ENCODE measurements at regions not wholly inside any gene's neighbourhood (a gene's known extent, or its start where the extent isn't known, plus 50 kb on each side); places are given as distances from the start of the nearest gene placed in this dataset.

DNA sequence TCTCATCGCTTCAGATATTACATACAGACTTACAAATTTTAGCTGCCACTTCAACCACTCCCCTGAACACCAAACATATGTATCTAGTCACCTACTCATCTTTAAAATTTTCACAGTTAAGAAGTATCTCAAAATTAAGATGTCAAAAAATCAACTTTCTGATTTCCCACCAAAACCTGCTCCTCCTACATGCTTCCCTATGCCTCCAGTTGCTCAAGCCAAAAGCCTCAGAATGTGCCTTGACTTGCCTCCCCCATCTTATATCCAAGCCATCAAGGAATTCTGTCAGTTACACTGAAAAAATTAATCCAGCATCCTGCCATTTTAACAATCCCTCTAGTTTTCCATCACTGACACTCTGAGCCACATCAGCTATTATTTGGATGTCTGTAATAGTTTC lies 85.0 kb downstream of the SPRY2 start:
- DNase-seq (ENCODE audit: extremely low read depth, insufficient read length), result no peak
- Histone ChIP-seq H3K36me3 (ENCODE audit: control insufficient read depth, insufficient read depth, low read length) (no peaks in the 10 kb centered on the region), H3K4me3 (replicated peaks; ENCODE audit: low read depth, low read length) (no peak overlapping the region), H3K27me3 (replicated peaks; ENCODE audit: control insufficient read depth, insufficient read depth, low read length) (no peaks in the 10 kb centered on the region)
- TF ChIP-seq, protein P1, sequence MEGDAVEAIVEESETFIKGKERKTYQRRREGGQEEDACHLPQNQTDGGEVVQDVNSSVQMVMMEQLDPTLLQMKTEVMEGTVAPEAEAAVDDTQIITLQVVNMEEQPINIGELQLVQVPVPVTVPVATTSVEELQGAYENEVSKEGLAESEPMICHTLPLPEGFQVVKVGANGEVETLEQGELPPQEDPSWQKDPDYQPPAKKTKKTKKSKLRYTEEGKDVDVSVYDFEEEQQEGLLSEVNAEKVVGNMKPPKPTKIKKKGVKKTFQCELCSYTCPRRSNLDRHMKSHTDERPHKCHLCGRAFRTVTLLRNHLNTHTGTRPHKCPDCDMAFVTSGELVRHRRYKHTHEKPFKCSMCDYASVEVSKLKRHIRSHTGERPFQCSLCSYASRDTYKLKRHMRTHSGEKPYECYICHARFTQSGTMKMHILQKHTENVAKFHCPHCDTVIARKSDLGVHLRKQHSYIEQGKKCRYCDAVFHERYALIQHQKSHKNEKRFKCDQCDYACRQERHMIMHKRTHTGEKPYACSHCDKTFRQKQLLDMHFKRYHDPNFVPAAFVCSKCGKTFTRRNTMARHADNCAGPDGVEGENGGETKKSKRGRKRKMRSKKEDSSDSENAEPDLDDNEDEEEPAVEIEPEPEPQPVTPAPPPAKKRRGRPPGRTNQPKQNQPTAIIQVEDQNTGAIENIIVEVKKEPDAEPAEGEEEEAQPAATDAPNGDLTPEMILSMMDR (IDR thresholded peaks at IDR 0.05; ENCODE audit: insufficient read depth, low read length, poor library complexity, severe bottlenecking), result no peak

DNA sequence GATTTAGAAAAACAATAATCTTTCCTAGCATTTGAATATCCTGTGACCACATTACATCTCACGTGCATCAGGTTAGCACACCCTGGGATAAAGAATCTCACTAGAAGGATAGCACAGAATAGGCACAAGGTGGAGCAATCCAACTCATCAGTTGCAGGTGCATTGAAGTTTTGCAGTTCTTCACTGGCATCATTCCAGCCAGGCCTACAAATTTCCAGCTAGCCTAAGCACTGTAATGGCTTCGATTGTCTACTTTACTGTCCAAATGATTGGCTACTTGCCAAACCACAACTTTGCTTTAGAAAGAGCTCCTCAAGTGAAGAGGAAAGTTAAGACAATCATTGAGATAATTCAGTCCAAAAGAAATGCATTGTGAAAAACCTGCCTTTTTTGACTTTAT lies 89.5 kb downstream of the SPRY2 start:
- Histone ChIP-seq H3K4me3 (replicated peaks; ENCODE audit: low read depth, low read length) (no peak overlapping the region), H3K27me3 (replicated peaks; ENCODE audit: control insufficient read depth, insufficient read depth, low read length) (no peaks in the 10 kb centered on the region), H3K36me3 (ENCODE audit: control insufficient read depth, insufficient read depth, low read length) (no peaks in the 10 kb centered on the region)
- TF ChIP-seq, protein P1 (IDR thresholded peaks at IDR 0.05; ENCODE audit: insufficient read depth, low read length, poor library complexity, severe bottlenecking), result no peak
- DNase-seq (ENCODE audit: extremely low read depth, insufficient read length), result no peak

DNA sequence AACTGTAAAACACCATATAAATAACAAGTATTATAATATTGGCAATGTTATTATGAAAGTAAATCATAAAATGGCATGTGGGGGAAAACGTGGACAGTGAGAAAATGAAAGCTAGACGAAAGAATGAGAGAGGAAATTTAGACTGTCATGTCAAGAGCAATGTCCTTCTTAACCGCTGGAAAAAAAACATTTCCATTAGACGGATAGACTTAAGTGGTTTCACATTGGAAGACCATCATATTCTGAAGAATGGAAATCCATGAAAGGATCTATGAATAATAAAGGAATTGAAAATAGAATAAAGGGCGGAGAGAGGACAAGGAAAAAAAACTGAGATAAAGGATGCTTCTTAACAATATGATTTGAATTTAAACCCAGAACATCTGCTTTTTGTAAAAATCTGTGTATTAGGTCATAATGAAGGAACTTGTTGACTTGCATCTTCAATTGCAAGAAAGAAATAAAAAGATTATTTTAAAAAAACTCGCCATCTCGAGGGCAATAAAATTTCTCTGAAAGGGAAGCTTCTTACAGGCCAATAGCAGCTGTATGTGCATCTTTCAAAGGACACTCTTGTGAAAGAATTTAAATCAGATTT lies 90.6 kb downstream of the SPRY2 start:
- no peak overlapping the region for H3K4me3 ChIP-seq (replicated peaks; ENCODE audit: low read depth, low read length)
- no peak for DNase-seq (ENCODE audit: extremely low read depth, insufficient read length)
- H3K36me3 ChIP-seq (ENCODE audit: control insufficient read depth, insufficient read depth, low read length), result no peaks in the 10 kb centered on the region
- no peaks in the 10 kb centered on the region for H3K27me3 ChIP-seq (replicated peaks; ENCODE audit: control insufficient read depth, insufficient read depth, low read length)
- TF ChIP-seq, protein P1 (IDR thresholded peaks at IDR 0.05; ENCODE audit: insufficient read depth, low read length, poor library complexity, severe bottlenecking), result no peak

DNA sequence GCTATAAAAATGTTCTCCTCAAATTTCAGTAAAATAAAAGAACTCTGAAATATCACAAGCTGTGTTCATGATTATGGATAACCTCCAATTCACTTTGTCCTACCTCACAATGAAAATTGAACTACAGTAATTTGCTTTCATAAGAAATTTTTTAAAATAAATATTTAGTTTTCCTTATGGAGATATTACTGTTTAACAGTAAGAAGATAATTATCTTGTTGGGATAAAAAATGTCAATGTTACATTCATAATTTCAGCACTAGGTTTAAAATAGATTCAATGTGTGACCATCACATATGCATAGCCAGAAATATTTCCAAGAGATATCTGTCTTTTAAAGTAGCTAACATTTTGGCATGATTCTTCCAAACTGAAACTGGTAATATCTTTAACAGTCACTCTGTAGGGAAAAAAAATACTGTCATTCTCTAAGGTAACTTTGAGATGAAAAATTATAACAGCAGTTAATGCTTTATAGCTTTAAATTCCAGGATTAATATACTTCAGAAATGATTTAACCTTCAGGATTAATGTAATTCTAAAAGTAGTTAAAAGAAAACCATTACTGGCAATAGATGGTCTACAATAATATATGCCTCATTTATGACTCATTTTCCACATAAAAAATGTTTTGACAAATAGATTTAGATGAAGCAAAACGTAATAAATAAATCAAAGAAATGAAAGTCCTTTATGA lies 91.3 kb downstream of the SPRY2 start:
- Histone ChIP-seq H3K4me3 (replicated peaks; ENCODE audit: low read depth, low read length) (no peak overlapping the region), H3K27me3 (replicated peaks; ENCODE audit: control insufficient read depth, insufficient read depth, low read length) (no peaks in the 10 kb centered on the region), H3K36me3 (ENCODE audit: control insufficient read depth, insufficient read depth, low read length) (no peaks in the 10 kb centered on the region)
- DNase-seq (ENCODE audit: extremely low read depth, insufficient read length), result no peak
- TF ChIP-seq, protein P1 (IDR thresholded peaks at IDR 0.05; ENCODE audit: insufficient read depth, low read length, poor library complexity, severe bottlenecking), result no peak

DNA sequence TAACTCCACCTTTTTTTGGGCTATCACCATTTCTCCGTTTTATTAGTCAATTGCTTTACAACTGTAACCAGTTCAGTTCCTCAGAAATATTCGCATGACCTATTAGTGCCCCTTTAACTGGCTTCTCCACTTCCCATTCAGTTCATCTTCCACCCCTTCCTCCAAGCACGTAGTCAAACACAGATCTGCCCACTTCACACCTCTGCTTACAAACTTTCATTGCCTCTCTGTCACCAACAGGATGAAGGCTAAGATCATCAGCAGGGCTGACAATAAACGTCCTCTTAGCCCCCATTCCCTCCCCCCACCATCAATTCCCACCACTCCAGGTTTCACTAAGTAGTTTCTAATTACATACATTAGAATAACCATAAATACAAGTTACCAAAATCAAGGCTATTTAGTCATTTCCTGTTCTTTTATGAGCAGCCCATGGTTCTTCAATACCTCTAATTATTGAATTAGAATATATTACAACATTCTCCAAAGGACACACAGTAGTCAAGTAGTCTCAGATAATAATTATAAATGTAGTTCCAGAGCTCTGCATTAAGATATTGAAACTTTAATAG lies 95.7 kb downstream of the SPRY2 start:
- Histone ChIP-seq H3K27me3 (replicated peaks; ENCODE audit: control insufficient read depth, insufficient read depth, low read length) (no peaks in the 10 kb centered on the region), H3K4me3 (replicated peaks; ENCODE audit: low read depth, low read length) (no peak overlapping the region), H3K36me3 (ENCODE audit: control insufficient read depth, insufficient read depth, low read length) (no peaks in the 10 kb centered on the region)
- TF ChIP-seq, protein P1 (IDR thresholded peaks at IDR 0.05; ENCODE audit: insufficient read depth, low read length, poor library complexity, severe bottlenecking), result no peak
- DNase-seq (ENCODE audit: extremely low read depth, insufficient read length), result no peak
